ENCODE measurements at regions not wholly inside any gene's neighbourhood (a gene's known extent, or its start where the extent isn't known, plus 50 kb on each side); places are given as distances from the start of the nearest gene placed in this dataset.
"Not testable (repeated sequence)": the region's sequence is repeated elsewhere in the genome, so short reads cannot be mapped to it uniquely, and the experiment has no call there.

DNA sequence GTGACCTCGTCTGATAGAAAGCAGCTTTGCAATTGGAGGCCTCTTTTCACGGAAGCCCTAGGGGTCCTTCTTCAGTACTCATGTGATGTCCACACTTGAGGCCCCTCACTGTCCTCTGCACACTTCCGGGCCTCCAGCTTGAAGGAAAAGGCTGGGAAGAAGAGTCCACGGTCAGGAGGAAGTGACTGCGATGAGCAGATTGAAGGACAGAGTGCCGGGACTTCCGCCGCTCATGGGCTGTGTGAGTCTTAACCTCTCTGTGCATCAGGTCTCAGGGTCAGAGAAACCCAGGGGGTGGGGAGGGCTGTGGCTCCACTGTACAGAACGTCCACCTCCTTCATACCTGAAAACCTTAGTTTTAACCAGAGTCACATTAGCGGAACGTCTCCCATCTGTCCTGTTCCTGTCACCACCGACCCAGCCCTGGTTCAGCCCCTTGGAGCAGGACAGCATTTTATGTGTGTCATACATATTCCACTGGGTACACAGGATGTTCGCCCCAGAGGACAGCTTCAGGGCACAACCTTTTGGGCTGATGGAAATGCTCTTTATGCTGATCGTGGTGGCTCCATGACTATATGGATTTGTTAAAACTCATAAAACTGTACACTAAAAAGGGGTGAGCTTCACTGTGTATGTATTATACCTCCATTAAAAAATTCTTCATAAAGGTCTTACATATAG, 51.0 kb upstream of the SORCS2 start:
- no peak for DNase-seq

DNA sequence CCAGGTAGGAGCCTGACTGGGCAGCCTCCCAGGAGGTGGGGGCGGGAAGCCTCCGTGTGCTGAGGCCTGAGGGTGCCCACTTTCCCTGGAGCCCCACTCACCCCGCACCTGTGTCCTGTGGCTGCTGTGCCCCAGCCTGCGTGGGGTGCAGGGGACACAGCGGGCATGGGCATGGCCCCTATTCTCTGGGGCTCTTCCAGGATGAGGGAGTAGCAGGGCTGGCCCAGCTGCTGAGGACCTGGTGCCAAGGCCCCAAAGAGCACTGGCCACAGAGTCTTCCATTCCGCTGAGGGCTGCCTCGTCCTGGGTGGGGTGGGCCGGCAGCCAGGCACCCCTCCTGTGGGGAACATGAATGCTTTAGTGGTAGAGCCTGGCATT, 51.7 kb upstream of the SORCS2 start:
- no peak for DNase-seq

DNA sequence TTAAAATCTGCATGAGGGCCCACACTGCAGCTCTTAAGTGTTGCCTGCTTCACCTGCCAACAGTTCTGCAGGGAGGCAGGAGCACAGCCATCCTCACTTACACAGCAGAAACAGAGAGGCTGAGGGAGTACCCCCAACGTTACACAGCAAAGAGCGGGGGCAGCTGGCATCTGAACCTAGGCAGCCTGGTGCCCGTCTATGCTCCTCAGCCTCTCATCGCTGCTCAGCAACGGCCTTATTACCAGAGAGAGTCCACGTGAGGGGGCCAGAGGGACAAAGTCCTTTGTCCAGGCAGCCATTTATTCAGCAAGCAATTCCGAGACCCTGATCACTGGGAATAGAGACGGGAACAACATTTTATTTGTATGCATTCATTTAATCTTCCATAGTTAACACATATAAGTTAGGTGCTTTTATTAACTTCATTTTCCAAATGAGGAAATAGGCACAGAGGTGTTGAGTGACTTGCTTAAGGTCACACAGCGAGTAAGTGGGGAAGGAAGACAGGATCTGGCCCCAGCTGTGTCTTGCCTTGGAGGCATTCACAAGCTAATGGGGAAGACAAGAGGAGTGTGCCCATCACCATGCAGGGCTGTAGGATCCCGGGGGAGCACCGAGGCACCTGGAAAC, 52.2 kb upstream of the SORCS2 start:
- DNase-seq: no peak

DNA sequence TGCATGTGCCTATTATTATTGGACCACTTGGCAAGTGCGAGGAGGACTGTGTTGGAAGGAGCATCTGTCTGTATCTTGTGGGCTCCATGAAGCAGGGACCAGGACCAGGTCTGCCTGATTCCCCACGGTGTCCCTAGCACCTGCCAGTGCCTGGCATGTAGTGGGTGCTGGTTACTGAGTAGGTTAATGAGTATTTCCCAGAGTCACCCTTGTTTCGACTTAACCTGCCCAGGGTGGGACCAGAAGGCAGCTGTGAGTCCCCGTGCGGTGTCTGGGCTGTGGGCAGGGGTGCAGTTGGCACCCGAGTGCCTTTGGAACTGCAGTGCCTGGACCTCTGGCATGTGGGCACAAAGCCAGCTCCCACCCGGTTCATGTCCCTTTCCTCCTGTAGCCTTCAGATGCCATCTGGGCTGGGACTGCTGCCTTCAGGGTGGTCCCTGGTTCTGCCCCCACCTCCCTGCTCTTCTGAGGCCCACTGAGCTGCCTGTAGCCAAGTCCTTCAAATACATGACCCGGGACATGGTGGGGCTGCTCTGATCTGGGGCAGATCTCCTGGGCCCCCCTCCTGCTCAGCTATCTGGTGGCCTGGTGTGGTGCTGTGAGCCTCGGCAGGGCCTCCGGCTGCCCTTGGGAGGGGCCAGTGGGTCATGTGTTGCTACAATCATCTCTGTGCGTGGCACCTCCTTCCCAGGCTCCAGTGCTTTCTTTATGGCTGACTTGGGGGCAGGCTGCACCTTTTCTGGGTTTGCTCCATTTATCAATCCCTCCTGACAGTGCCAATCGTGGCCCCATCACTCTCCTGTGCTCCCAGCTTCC, 53.0 kb upstream of the SORCS2 start:
- DNase-seq: no peak

DNA sequence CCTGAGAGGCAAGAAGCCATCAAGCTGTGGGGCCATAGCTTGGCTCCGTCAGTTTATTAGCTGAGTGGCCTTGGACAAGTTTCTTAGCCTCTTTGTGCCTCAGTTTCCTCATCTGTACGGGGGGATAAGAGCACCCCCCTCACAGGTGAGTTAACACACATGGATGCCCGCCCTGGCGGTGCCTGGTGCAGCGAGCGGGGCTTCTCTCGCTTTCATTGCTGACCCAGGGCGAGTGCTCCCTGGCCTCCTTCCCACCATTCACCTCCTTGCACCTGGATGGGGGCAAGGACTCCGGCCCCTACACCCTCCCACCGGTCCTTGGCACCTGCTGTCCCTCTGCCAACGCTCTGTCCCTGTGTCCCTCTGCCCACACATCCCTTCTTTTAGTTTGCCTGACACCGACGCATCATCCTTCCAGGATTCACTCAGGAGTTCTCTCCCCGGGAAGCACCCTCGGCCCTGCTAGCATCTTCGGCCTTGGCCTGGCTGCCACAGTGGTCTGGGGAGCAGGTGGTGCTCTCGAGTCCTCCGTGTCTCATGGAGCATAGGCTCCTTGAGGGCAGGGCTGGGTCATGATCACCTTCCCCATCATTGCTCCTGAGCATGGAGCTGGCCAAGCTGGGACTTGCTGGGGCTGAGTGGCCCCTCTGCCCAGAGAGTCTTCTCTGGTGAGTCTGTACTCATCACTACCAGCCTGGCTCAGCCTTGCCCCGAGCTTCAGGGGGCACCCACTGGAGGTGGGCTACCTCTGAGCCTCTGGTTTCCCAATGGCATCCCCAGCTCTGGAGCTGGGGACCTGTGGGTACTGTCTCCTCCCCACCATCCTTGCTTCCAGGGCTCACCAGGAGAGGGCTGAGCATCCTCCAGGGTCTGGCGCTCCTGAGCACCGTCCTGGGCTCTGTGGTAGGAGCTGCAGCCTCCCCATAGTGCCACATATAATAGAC, 53.8 kb upstream of the SORCS2 start:
- DNase-seq: no peak

DNA sequence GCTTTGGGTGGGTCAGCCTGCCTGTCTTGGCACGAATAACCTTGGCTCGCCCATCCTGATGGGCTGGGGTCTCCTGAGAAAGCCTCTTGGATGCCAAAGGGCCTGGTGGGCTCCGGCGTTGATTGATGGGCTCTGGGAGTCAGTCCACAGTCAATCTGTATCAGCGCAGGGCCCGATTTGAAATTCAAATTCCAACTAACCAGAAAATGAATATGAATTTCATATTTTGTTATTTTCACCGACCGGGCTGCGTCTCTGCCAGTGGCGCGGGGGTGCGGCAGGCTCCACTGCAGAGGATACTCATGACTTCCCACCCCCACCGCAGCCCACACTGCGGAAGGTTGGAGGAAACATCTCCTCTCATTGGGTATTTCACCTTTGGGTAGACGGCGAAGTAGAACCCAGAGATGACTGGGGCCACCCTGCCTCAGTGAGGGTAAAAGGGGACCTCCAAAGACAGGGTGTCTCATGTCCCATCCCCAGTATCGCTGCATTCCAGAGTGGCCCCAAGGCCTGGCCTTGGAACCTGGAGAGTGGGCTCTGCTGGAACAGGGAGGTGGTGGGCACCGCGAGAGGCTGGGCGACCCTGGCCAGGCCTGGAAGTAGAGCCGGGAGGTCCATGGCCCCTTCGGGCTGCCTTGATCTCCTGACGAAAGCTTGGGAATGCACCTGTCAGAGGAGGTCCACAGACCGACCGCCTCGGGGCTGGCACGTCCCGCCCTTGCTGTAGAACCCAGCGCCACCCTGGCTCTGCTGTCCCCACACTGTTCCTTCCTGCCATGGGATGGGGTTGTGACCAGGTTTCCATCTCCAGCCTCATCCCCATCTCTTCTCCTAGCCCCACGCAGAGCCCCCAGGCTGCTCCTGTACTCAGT, 54.8 kb upstream of the SORCS2 start:
- no peak for DNase-seq

DNA sequence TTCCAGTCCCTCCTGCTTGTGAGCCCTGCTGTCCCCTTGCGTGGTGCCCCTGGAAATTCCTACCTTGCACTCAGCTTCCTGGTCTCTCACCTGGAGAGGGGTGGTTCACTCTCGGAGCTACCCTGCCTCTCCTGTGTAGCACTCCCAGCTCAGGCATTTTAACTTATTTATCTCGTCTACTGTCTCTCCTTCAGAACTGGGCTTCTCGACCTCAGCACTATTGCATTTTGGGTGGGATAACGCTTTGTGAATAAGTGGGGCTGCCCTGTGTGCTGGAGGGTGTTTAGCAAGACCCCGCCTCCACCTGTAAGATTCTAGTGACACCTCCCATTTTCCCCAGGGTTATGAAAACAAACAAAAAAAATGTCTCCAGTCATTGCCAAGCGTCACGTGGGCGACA, 56.0 kb upstream of the SORCS2 start:
- no peak for DNase-seq

DNA sequence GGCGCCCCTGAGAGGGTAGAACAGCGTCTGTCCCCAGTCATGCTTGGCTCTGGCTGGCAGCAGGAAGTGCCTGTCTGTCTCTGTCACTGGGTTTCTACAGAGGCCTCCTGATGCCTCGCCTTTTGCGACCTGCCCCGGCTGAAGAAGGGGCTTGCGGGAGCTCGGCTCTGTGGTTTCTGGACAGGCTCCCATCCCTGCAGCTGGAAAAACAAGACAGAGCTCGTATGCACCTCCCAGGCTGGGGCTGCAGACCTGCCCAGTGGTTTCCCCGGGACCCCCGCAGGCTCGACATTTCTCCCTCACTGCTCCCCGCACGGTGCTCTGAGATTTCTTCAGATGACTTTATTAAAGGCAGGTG, 57.0 kb upstream of the SORCS2 start:
- no peak for DNase-seq

DNA sequence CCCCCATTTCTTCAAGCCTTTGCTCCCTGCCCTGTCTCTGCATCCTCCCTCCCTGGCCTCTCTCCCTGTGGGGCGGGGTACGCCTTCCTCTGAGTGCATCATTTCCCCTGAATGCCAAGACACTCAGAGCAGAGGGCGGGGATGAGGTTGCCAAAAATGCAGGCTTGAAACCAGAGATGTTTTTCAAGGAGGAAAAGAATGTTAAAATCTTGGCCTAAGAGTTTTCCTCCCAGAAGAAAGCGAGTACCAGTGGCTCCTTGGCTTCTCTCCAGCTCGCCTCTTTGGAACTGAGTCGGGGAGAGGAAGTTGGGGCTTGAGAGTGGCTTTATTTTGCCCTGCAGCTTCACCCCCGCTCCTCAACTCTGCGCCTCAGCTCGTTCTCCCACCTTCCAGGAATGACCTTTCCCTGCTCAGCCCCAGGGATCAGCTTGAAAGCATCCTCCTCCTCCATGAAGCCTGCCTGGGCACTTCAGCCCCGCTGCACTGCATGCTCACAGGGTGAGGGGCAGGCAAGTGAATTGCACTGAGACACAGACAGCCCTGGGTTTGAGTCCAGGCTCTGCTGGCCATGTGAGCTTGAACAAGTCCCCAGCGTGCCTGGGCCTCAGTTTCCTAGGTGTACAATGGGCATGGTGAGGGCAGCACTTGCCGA, 57.5 kb upstream of the SORCS2 start:
- peak; percentile 80 for DNase-seq

DNA sequence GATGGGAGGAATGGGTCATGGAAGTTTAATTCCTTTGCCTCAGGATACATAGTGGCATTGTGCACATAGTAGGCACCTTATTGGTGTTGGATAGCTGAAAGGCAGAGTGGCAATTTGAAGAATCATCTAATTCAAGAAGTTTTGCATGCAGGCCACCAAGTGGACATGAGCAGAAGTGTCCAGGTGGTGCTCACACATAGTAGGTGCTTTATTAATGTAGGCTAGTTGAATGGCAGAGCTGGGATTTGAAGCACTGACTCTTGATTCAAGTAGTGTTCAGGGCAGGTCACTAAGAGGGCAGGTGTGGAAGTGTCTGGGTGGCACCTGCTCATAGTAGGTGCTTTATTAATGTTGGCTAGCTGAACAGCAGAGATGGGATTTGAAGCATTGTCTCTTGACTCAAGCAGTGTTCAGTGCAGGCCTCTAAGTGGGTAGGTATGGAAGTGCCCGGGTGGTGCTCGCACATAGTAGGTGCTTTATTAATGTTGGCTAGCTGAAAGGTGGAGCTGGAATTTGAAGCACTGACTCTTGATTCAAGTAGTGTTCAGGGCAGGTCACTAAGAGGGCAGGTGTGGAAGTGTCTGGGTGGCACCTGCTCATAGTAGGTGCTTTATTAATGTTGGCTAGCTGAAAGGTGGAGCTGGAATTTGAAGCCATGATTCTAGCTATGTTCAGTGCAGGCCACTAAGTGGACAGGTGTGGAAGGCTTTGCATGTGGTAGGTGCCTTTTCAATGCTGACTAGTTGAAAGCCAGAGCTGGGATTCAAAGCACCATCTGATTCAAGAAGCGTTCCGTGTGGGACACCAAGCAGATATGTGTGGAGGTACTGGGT, 58.3 kb upstream of the SORCS2 start:
- not testable (repeated sequence) for DNase-seq

DNA sequence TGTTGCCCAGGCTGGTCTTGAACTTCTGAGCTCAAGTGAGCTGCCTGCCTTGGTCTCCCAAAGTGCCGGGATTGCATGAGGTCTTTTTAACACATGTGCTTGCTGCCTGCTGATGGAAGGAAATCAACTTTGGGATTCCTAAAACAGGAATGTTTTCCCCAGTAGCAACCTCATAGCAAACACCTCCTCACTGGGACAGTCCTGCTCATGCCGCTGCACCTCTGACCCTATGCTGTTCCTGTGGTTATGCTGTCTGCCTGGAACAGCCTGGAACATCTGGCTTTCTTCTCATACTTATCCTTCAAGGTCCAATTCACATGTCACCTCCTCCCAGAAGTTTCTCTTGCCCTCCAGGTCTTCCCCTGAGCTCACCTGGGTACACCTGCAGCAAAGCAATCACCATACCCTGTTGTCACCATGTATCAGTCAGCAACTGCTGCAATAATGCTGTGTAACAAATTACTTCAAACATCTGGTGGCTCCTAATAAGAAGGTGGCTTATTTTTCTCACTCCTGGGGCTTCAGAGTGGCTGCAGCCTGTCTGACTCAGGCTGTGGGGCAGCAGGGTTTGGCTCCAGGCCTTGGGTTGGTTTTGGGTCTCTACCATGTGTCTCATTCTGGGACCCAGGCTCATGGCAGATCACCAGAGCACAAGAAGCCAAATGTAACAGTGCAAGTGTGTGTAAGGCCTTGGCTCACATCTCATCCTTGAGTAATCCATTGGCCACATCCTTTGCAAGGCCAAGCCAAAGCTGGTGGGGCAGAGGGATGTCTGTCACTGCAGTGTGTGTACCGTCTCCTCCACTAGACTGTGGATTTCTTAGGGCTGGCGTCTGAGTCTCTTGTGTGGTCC, 59.4 kb upstream of the SORCS2 start:
- no peak for DNase-seq

DNA sequence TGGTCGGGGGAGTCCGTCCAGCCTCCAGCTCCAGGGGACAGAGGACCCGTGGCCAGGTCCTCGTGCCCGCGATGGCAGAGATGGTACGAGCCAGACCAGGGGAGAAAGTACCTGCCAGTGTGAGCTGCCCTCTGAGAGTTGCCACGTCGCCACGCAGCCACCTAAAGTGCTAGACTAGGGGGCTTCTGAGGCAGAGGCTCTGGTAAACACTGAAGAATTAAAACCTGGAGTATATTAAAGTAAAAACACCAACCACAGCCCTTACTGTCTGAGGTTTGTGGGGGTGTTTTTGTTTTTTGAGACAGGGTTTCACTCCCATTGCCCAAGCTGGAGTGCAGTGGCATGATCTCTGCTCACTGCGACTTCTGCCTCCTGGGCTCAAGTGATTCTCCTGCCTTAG, 60.1 kb upstream of the SORCS2 start:
- no peak for DNase-seq

DNA sequence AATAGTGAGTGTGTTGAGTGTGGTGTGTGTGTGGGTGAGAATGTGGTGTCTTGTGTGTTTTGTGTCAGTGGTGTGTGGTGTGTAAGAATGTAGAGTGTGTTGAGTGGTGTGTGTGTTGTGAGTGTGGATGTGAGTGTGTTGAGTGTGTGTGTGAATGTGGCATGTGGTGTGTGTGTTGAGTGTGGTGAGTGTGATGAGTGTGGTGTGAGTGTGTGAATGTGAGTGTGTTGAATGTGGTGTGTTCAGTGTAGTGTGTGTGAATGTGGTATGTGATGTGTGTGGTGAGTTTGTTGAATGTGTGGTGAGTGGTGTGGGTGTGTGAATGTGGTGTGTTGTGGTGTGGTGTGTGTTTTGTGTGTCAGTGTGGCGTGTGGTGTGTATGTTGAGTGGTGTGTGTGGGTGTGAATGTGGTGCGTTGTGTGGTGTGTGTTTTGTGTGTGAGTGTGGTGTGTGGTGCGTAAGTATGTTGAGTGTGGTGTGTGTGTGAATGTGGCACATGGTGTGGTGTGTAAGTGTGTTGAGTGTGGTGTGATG, 60.8 kb upstream of the SORCS2 start:
- DNase-seq: no peak

DNA sequence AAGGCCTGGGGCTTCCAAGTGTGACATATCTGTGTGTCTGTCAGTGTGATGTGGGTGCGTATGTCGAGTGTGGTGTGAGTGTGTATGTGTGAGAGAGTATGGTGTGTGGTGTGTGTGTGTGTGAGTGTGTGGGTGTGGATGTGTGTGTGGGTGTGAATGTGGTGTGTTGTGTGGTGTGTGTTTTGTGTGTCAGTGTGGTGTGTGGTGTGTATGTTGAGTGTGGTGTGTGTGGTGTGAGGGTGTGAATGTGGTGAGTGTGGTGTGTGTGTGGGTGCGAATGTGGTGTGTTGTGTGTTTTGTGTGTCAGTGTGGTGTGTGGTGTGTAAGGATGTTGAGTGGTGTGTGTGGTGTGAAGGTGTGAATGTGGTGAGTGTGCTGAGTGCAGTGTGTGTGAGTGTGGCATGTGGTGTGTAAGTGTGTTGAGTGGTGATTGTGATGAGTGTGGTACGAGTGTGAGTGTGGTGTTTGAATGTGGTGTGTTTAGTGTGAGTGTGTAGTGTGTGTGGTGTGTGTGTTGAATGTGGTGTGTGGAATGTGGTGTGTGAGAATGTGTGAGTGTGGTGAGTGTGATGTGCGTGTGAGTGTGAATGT, 61.6 kb upstream of the SORCS2 start:
- DNase-seq: no peak

DNA sequence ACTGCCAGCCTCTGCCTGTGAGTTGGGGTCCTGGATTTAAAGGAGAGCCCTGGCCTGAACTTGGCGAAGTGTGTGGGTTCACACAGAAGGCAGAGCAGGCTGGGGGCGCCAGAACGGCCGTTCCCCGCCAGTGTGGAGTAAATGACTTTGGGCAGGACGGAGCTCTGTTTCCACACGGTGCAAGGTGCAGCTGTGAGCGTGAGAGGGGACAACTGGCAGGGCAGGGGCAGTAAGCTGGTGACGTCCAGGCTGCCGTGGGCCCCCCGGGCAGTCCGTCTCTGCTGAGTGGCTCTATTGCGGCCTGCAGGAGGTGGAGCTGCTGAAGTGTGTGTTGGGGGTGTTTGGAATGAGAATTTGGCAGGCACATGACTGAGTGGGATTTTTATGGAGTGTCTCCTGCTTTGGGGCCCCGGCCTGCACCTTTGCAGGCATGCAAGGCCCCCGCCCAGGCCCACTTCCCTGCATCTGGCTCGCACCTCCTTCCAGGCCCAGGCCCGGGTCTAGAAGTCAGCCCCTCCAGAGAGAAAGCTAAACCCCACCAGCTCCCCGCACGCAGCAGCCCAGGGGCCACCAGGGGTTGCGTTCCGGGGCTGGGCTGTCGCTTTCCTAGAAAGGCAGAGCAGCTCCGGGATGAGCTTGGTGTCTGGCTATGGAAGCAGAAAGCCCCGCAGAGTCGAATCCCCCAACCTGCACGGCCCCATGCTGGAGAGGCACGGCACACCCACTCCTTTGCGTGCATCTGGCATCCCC, 62.2 kb upstream of the GRPEL1 start:
- DNase-seq: no peak

DNA sequence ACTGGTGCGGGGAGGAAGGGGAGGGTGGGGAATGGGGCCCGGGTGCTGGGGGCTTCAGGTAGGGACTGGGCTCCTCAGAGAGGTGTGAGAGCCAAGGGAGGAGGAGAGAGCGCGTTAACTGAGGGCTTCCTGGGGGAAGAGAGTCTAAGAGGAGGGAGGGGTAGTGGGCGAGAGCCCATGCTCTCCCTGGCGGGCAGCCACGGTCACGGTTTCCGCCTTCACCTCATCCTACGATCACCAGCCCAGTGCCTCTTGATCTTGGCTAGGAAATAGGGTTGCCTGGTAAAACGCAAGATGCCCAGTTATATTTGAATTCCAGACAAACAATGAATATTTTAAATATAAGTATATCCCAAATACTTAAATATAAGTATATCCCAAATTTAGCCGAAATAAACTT, 60.8 kb upstream of the GRPEL1 start:
- no peak for DNase-seq

DNA sequence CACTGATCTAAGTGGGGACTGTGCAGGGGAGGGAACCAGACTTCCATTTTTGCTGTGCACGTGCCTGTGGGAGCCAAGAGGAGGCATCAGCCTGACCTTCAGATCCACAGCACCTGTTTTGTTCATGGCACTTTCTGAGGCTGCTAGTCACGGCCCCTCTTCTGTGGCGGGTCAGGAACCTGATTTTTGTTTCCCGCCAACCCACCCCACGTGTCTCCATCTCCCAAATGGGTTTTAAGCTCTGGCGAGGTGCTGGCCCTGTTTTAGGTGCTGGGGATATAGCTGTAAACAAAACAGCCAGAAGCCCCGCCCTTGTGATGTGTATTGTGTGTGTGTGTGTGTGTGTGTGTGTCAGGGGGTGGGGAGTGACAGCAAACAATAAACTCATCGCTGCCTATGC, 60.4 kb upstream of the GRPEL1 start:
- DNase-seq: no peak

DNA sequence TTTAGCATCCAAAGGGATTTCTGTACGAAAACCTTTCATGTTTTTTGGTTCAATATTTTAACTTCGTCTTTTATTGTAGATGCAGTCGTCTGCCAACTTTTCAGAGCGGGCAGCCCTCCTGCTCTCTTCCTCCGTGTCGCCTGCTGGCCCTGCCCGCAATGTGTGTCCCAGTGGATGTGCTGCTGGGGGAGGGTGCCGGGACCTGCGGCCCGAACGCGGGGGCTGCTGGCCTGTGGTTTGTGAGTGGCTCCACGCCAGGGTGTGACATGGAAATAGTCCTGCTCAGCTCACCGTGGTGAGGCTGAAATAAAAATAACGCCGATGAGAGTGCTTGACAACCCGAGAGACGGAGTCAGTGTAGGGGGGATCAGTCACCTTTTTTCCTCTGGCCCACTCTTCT, 59.7 kb upstream of the GRPEL1 start:
- DNase-seq: no peak

Measured in NCI-H226 (cell line).